HEK293 (cell line): ENCODE measurements at regions not wholly inside any gene's neighbourhood (a gene's known extent, or its start where the extent isn't known, plus 50 kb on each side); places are given as distances from the start of the nearest gene placed in this dataset.

Source experiments
- BCL11A ChIP-seq: fragments of 450-650 bp; formaldehyde crosslinking; IDR thresholded peaks from 2 replicates; pipeline ENCODE4 v1.5.1; 2016; ENCODE audit warnings: low read depth, missing biosample characterization, missing genetic modification characterization
- FEZF1 ChIP-seq: fragments of 450-650 bp; formaldehyde crosslinking; IDR thresholded peaks from 2 replicates; pipeline ENCODE4 v1.5.1; 2016; ENCODE audit warnings: missing biosample characterization, missing genetic modification characterization
- PATZ1 ChIP-seq: fragments of 450-650 bp; formaldehyde crosslinking; IDR thresholded peaks from 2 replicates; pipeline ENCODE4 v1.5.1; 2016; ENCODE audit warnings: missing biosample characterization, missing genetic modification characterization
- PRDM10 ChIP-seq: fragments of 450-650 bp; formaldehyde crosslinking; IDR thresholded peaks from 2 replicates; pipeline ENCODE4 v1.5.1; 2016; ENCODE audit warnings: missing biosample characterization, missing genetic modification characterization
- SCRT1 ChIP-seq: fragments of 450-650 bp; formaldehyde crosslinking; IDR thresholded peaks from 2 replicates; pipeline ENCODE4 v1.5.1; 2016; ENCODE audit warnings: missing biosample characterization, missing genetic modification characterization, borderline replicate concordance
- ZBTB44 ChIP-seq: fragments of 450-650 bp; IDR thresholded peaks from 2 replicates; pipeline ENCODE4 v1.5.1; 2018; ENCODE audit warnings: missing biosample characterization, mild to moderate bottlenecking, missing genetic modification characterization
- ZFHX2 ChIP-seq: fragments of 450-650 bp; formaldehyde crosslinking; conservative IDR thresholded peaks from 2 replicates; pipeline ENCODE4 v1.5.1; 2016; ENCODE audit warnings: missing biosample characterization, missing genetic modification characterization
- ZNF112 ChIP-seq: fragments of 450-650 bp; formaldehyde crosslinking; IDR thresholded peaks from 2 replicates; pipeline ENCODE4 v1.5.0; 2017; ENCODE audit warnings: missing biosample characterization, missing genetic modification characterization
- ZNF19 ChIP-seq: fragments of 450-650 bp; formaldehyde crosslinking; IDR thresholded peaks from 2 replicates; pipeline ENCODE4; 2016; ENCODE audit warnings: missing biosample characterization, missing genetic modification characterization, low read depth
- ZNF221 ChIP-seq: fragments of 450-650 bp; formaldehyde crosslinking; IDR thresholded peaks from 2 replicates; pipeline ENCODE4 v1.5.1; 2017; ENCODE audit warnings: missing biosample characterization, missing genetic modification characterization, borderline replicate concordance
- ZNF23 ChIP-seq: fragments of 450-650 bp; formaldehyde crosslinking; IDR thresholded peaks from 2 replicates; pipeline ENCODE4 v1.5.1; 2016; ENCODE audit warnings: missing biosample characterization, missing genetic modification characterization, borderline replicate concordance
- ZNF266 ChIP-seq: fragments of 450-650 bp; formaldehyde crosslinking; IDR thresholded peaks from 2 replicates; pipeline ENCODE4 v1.5.1; 2016; ENCODE audit warnings: missing biosample characterization, missing genetic modification characterization, low read depth
- ZNF280C ChIP-seq: fragments of 450-650 bp; formaldehyde crosslinking; IDR thresholded peaks from 2 replicates; pipeline ENCODE4 v1.5.1; 2016; ENCODE audit warnings: missing biosample characterization, missing genetic modification characterization
- ZNF341 ChIP-seq: fragments of 450-650 bp; formaldehyde crosslinking; IDR thresholded peaks from 2 replicates; pipeline ENCODE4; 2016; ENCODE audit warnings: low read depth, missing biosample characterization, missing genetic modification characterization
- ZNF366 ChIP-seq: fragments of 450-650 bp; formaldehyde crosslinking; conservative IDR thresholded peaks from 2 replicates; pipeline ENCODE4 v1.5.1; 2016; ENCODE audit warnings: missing biosample characterization, missing genetic modification characterization
- ZNF398 ChIP-seq: fragments of 450-650 bp; formaldehyde crosslinking; IDR thresholded peaks from 2 replicates; pipeline ENCODE4 v1.5.1; 2017; ENCODE audit warnings: missing biosample characterization, missing genetic modification characterization
- ZNF555 ChIP-seq: fragments of 450-650 bp; formaldehyde crosslinking; conservative IDR thresholded peaks from 2 replicates; pipeline ENCODE4 v1.5.1; 2017; ENCODE audit warnings: missing biosample characterization, mild to moderate bottlenecking, missing genetic modification characterization, inconsistent platforms
- ZNF596 ChIP-seq: fragments of 450-650 bp; IDR thresholded peaks from 2 replicates; pipeline ENCODE4 v1.5.0; 2018; ENCODE audit warnings: missing biosample characterization, mild to moderate bottlenecking, missing genetic modification characterization, moderate library complexity
- ZNF621 ChIP-seq: fragments of 450-650 bp; formaldehyde crosslinking; IDR thresholded peaks from 2 replicates; pipeline ENCODE4 v1.5.1; 2017; ENCODE audit warnings: missing biosample characterization, missing genetic modification characterization
- ZNF677 ChIP-seq: fragments of 450-650 bp; IDR thresholded peaks from 2 replicates; pipeline ENCODE4 v1.5.0; 2018; ENCODE audit warnings: missing biosample characterization, mild to moderate bottlenecking, missing genetic modification characterization, moderate library complexity
- ZNF707 ChIP-seq: fragments of 450-650 bp; formaldehyde crosslinking; IDR thresholded peaks from 2 replicates; pipeline ENCODE4 v1.5.1; 2016; ENCODE audit warnings: missing biosample characterization, missing genetic modification characterization
- ZNF777 ChIP-seq: fragments of 450-650 bp; formaldehyde crosslinking; IDR thresholded peaks from 2 replicates; pipeline ENCODE4 v1.5.1; 2017; ENCODE audit warnings: missing biosample characterization, missing genetic modification characterization, borderline replicate concordance
- ZNF785 ChIP-seq: fragments of 450-650 bp; formaldehyde crosslinking; IDR thresholded peaks from 2 replicates; pipeline ENCODE4 v1.5.1; 2016; ENCODE audit warnings: missing biosample characterization, missing genetic modification characterization
- ZNF837 ChIP-seq: fragments of 450-650 bp; formaldehyde crosslinking; IDR thresholded peaks from 2 replicates; pipeline ENCODE4 v1.5.1; 2016; ENCODE audit warnings: missing biosample characterization, missing genetic modification characterization
- ZSCAN4 ChIP-seq: fragments of 450-650 bp; formaldehyde crosslinking; IDR thresholded peaks from 2 replicates; pipeline ENCODE4 v1.5.1; 2017; ENCODE audit warnings: missing biosample characterization, missing genetic modification characterization

GRCh38 chr11:116459185-116460045, 313.4 kb downstream of the BUD13 start (continued):
- TF ChIP-seq ZNF280C = no peak
- no peak for TF ChIP-seq ZNF23 (tag by site-specific recombination)
- TF ChIP-seq ZNF366 (tag by site-specific recombination) = no peak
- no peak for TF ChIP-seq ZNF555 (tag by site-specific recombination)
- TF ChIP-seq ZNF785 (tag by site-specific recombination) = no peak
- no peak for TF ChIP-seq ZNF221 (tag by site-specific recombination)
- no peak for TF ChIP-seq ZNF621 (tag by site-specific recombination)
- no peak for TF ChIP-seq PATZ1 (tag by site-specific recombination)
- no peak for TF ChIP-seq ZNF596 (tag by site-specific recombination)
- TF ChIP-seq ZNF837 = no peak
- TF ChIP-seq ZSCAN4 (tag by site-specific recombination) = no peak
- no peak for TF ChIP-seq PRDM10 (tag by site-specific recombination)
- TF ChIP-seq ZNF112 (tag by site-specific recombination) = no peak
- peak; percentile 70; the same call in 1 of the 2 replicates for TF ChIP-seq ZBTB44 (tag by site-specific recombination)
- TF ChIP-seq SCRT1 (tag by site-specific recombination) = no peak
- no peak for TF ChIP-seq ZNF707 (tag by site-specific recombination)
- TF ChIP-seq ZNF266 = no peak
- peak; percentile 75 for TF ChIP-seq ZNF677 (tag by site-specific recombination)
- TF ChIP-seq ZNF777 (tag by site-specific recombination) = no peak
- TF ChIP-seq FEZF1 (tag by site-specific recombination) = peak; percentile 95
- TF ChIP-seq BCL11A = no peak
- no peak for TF ChIP-seq ZNF341 (tag by site-specific recombination)
- TF ChIP-seq ZFHX2 (tag by site-specific recombination) = no peak
- TF ChIP-seq ZNF398 (tag by site-specific recombination) = no peak
- no peak for TF ChIP-seq ZNF19
